Lower leg skin (tissue), 4 donors: ENCODE measurements at regions not wholly inside any gene's neighbourhood (a gene's known extent, or its start where the extent isn't known, plus 50 kb on each side); places are given as distances from the start of the nearest gene placed in this dataset.

Source experiments
- DNase-seq, 2 donors: peaks; one replicate each; pipeline ENCODE4 v3.0.0-alpha.2; 2019; ENCODE audit warnings: low spot score in 2 of 2
- H3K4me3 ChIP-seq: fragments of 200-600 bp; sonication (generic); 2 replicates; pipeline ENCODE4 v1.5.1; 2017; ENCODE audit warnings: mild to moderate bottlenecking, low read depth; ENCODE audit not compliant: poor library complexity, severe bottlenecking
- POLR2A ChIP-seq, 2 donors: fragments of 450-650 bp; IDR thresholded peaks; one replicate each; pipeline ENCODE4 v1.6.1; 2016 to 2017; ENCODE audit warnings: antibody characterized with exemption in 2 of 2, mild to moderate bottlenecking in 1 of 2, moderate library complexity in 1 of 2
- WGBS, 2 donors: methylation state at CpG; one replicate each; pipeline ENCODE4 v1.1.5; 2018; 5-methylcytosine and 5-hydroxymethylcytosine counted together
- intact Hi-C: fragments of 100-400 bp; cut with DNase I; formaldehyde crosslinking; loops from one replicate; pipeline ENCODE4 v1.15.0; 2023; ENCODE audit warnings: low total_unique reads
- TF ChIP-seq, protein P1 (sequence below), 3 donors: fragments of 450-650 bp; IDR thresholded peaks; one replicate each; pipeline ENCODE4 v1.5.1; 2016; ENCODE audit warnings: antibody characterized with exemption in 3 of 3, mild to moderate bottlenecking in 3 of 3, moderate library complexity in 2 of 3

DNA sequence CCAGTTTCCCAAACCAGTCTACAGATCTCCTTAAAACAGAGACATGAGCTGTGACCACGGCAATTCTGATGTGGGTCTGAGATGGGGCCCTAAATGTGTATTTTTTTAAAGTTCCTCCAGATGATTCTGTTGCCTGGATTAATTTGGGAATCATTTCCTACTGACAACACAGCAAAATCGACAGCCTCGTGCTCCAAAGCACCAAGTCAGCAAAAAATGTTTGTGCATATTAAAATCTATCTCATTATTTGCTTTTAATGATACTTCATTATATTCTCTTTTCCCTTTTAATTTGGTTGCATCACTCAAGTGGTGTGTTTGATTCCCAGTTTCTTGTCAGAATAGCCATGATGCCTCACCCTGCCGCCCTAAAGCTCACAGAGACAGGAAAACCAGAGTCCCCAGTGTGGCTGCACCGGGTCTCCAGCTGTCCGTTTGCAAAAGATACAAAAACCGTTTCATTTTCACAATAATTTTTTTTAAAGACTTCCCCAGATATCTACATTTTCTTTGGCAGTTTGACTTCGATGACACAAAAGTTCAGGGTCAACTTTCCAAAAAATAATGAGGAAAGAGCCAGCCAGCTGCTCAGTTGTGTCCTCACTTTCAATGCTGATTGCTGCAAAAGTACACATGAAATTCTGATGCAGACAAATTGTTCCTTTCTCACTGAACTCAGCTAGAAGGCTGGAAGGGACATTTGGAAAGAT, 443.2 kb upstream of the ID2 start:
- no peak overlapping the region for H3K4me3 ChIP-seq
- WGBS, 2 donors: 58 to 67% methylated on average over 8 of the region's 8 CpGs
- no peak for DNase-seq
- TF ChIP-seq, protein P1, sequence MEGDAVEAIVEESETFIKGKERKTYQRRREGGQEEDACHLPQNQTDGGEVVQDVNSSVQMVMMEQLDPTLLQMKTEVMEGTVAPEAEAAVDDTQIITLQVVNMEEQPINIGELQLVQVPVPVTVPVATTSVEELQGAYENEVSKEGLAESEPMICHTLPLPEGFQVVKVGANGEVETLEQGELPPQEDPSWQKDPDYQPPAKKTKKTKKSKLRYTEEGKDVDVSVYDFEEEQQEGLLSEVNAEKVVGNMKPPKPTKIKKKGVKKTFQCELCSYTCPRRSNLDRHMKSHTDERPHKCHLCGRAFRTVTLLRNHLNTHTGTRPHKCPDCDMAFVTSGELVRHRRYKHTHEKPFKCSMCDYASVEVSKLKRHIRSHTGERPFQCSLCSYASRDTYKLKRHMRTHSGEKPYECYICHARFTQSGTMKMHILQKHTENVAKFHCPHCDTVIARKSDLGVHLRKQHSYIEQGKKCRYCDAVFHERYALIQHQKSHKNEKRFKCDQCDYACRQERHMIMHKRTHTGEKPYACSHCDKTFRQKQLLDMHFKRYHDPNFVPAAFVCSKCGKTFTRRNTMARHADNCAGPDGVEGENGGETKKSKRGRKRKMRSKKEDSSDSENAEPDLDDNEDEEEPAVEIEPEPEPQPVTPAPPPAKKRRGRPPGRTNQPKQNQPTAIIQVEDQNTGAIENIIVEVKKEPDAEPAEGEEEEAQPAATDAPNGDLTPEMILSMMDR (IDR thresholded peaks at IDR 0.05): no peak
- TF ChIP-seq POLR2A (IDR thresholded peaks at IDR 0.05): no peak
- intact Hi-C loops: no loop called here

DNA sequence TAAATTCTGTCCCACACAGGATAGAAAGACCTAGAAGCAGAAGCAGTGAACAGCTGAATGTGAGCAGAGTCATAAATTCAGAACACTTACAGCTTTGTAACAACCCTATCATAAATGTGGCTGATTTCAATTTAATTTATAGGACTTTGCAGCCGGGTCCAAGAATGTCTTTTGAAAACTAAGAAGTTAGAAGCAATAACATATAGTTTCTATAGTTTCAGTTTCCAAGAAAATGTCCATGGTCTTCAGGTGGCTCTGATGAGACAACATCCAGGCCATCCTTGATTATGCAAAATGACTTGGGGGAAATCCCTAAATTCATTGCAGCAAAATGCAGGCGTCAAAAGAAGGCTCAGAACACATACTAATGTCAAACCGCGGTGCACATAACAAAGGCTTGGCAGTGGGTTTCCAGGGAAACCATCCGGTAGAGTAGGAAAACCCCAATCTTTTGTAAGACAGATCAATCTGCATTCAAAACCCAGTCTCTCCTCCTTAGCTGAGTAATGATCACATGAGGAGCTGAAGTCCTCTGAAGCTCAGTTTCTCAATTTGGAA, 442.2 kb upstream of the ID2 start:
- H3K4me3 ChIP-seq: no peak overlapping the region
- WGBS, 2 donors: 46 to 54% methylated on average over 5 of the region's 5 CpGs
- DNase-seq: no peak
- TF ChIP-seq, protein P1 (IDR thresholded peaks at IDR 0.05): no peak
- TF ChIP-seq POLR2A (IDR thresholded peaks at IDR 0.05): no peak
- intact Hi-C loops: no loop called here

DNA sequence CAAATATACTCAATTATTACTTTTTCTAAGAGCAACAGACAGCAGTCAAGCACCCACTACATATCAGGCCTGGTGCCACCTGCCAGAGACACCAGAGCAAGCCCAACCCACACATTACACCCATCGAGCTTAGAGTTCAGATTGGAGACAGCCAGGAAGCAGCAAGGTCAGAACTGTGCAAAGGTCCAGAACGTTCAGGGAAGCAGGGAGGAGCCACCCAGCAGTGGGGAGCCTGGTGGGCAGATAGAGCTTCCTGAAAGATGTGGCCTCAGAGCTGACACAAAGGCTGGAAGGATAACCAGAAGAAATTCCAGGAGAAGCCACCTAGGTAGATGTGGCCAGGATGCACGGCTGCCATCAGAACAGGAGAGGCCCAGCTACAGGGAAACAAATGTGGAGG, 440.5 kb upstream of the ID2 start:
- no peak for TF ChIP-seq POLR2A (IDR thresholded peaks at IDR 0.05)
- no peak overlapping the region for H3K4me3 ChIP-seq
- intact Hi-C loops: no loop called here
- WGBS, 2 donors: 68 to 72% methylated on average over 3 of the region's 3 CpGs
- DNase-seq: peak in 1 of 2 donors; percentile 61

DNA sequence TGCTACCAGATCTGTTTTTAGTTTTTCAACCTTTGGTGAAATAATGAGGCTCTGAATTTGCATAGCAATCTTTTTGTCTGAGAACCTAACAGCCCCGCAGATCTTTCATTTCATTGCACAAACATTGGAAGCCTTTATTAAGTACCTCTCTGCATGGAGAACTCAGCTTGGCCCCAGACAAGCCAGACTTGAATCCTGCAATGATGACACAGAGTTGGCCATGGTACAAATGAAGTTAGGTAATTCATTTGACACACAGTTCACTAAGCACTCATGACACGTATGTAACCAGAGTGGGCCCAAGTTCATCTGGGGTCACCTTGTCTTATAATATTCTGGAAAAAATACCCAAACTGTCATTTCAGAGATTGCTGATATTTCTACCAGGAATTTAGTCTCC, 439.1 kb upstream of the ID2 start:
- WGBS, 2 donors: 49 to 50% methylated on average over 2 of the region's 2 CpGs
- DNase-seq: no peak
- no peak for TF ChIP-seq POLR2A (IDR thresholded peaks at IDR 0.05)
- TF ChIP-seq, protein P1 (IDR thresholded peaks at IDR 0.05): no peak
- no peak overlapping the region for H3K4me3 ChIP-seq
- intact Hi-C loops: no loop called here

DNA sequence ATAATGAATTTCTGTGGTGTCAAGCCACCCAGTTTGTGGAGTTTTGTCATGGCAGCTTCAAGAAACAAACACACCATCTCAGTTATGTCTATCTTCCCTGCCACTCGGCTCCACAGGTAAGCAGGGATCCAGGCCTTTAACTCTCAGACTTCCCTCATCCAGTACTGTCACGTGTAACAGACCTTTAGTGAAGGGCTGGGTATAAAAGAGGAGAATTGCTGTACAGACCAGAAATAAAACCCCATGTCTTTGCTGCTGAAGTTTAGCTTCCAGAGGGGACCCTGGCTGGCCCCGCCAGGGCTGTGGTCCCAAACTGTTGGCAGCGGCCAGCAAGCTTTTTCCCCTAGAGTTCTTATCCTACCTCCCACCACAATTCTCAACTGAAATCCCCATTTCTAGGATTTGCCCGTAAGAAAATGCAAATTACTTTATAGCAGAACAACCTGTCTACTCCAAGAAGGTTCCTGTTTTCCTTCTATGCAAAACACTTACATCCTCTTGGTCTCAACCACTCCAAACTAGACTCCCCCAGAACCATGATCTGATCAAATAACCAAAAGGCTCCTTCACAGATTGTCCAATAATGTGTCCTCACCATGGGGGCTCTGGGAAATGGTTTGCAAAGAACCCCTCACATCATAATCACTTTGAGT, 438.0 kb upstream of the ID2 start:
- intact Hi-C loops: no loop called here

DNA sequence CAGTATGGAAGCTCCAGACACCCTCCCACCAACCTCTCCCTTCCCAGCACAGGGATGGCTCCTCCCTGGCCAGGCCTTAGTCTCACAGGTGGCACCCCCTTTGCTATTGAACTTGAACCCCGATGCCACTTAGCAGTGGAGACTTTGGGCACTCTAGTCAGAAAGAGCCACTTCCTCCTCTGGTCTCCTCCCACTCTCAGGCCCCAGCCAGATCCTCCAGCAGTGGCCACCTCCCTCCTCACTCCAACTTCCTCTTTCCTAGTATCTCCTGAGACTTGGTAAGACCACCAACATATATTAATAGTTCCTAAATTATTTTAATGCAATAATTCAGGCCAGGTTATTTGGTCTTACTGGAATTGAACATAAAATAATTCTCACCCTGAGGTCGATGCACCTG, 437.2 kb upstream of the ID2 start:
- 84 to 89% methylated on average over 2 of the region's 2 CpGs for WGBS, 2 donors
- no peak for TF ChIP-seq POLR2A (IDR thresholded peaks at IDR 0.05)
- TF ChIP-seq, protein P1 (IDR thresholded peaks at IDR 0.05): no peak
- intact Hi-C loops: no loop called here
- DNase-seq: no peak
- H3K4me3 ChIP-seq: no peak overlapping the region

More for the DNA sequence above, 438.0 kb upstream of the ID2 start:
- H3K4me3 ChIP-seq: no peak overlapping the region
- 87 to 99% methylated on average over 5 of the region's 5 CpGs for WGBS, 2 donors
- no peak for TF ChIP-seq POLR2A (IDR thresholded peaks at IDR 0.05)
- TF ChIP-seq, protein P1 (IDR thresholded peaks at IDR 0.05): no peak
- no peak for DNase-seq
